ENCODE measurements at regions not wholly inside any gene's neighbourhood (a gene's known extent, or its start where the extent isn't known, plus 50 kb on each side); places are given as distances from the start of the nearest gene placed in this dataset.

- no peak for TF ChIP-seq CTCF (conservative IDR thresholded peaks at IDR 0.05; ENCODE audit: low read depth, low read length)
- no peak for TF ChIP-seq RCOR1 (IDR thresholded peaks at IDR 0.05; ENCODE audit: insufficient replicate concordance, low read length)
- no peak for TF ChIP-seq SMC3 (IDR thresholded peaks at IDR 0.05; ENCODE audit: low read depth, low read length)
- TF ChIP-seq CHD1 (IDR thresholded peaks at IDR 0.05; ENCODE audit: low read depth, low read length): no peak
- no peak for TF ChIP-seq MXI1 (IDR thresholded peaks at IDR 0.05; ENCODE audit: borderline replicate concordance, low read depth, low read length)
- TF ChIP-seq POLR2A (IDR thresholded peaks at IDR 0.05; ENCODE audit: low read depth, low read length): no peak
Measured at GRCh38 chr4:137420901-137421396, 111.3 kb downstream of the PCDH18 start.

All from IMR-90 (cell line).